K562 (cell line): ENCODE measurements at regions not wholly inside any gene's neighbourhood (a gene's known extent, or its start where the extent isn't known, plus 50 kb on each side); places are given as distances from the start of the nearest gene placed in this dataset.

Experiments
- COPS2 ChIP-seq: fragments of 450-650 bp; conservative IDR thresholded peaks from 2 replicates; pipeline ENCODE4 v1.6.1; 2016; ENCODE audit warnings: mild to moderate bottlenecking, moderate library complexity
- MAFK ChIP-seq: IDR thresholded peaks from 2 replicates; pipeline ENCODE4 v1.6.1; 2011; ENCODE audit warnings: low read length, improper control_type of control experiment
- NUFIP1 ChIP-seq: fragments of 450-650 bp; IDR thresholded peaks from 2 replicates; pipeline ENCODE4 v1.6.1; 2018; ENCODE audit not compliant: partially characterized antibody
- TEAD2 ChIP-seq: fragments of 450-650 bp; IDR thresholded peaks from 2 replicates; pipeline ENCODE4 v1.6.1; 2016; ENCODE audit warnings: missing genetic modification characterization, control low read depth, missing compliant biosample characterization
- TRIM24 ChIP-seq, 2 experiments: fragments of 450-650 bp; IDR thresholded peaks; 2 replicates each; pipeline ENCODE4 v1.6.1; 2016
- TF ChIP-seq, protein P1 (sequence below), 2 experiments: fragments of 450-650 bp in 1 of 2; IDR thresholded peaks; 2 replicates each; pipeline ENCODE4 v1.6.1; 2011 to 2017; ENCODE audit warnings: low read depth in 2 of 2, antibody characterized with exemption in 1 of 2, borderline replicate concordance in 1 of 2, low read length in 1 of 2, mild to moderate bottlenecking in 1 of 2, mixed read lengths in 1 of 2; ENCODE audit not compliant: control insufficient read depth in 1 of 2
- TF ChIP-seq, protein P2 (sequence below): sonication (generic); formaldehyde crosslinking; IDR thresholded peaks from 2 replicates; pipeline ENCODE4 v1.8.1; 2023; ENCODE audit warnings: mild to moderate bottlenecking, missing genetic modification reagents
- TF ChIP-seq, protein P3 (sequence below), 2 experiments: IDR thresholded peaks in 1 of 2; conservative IDR thresholded peaks in 1 of 2; 2 replicates each; pipeline ENCODE4 v1.6.1; 2016; ENCODE audit warnings: low read depth in 2 of 2, mild to moderate bottlenecking in 1 of 2, missing compliant biosample characterization in 1 of 2, missing genetic modification characterization in 1 of 2, moderate library complexity in 1 of 2
- TF ChIP-seq, protein P4 (sequence below): IDR thresholded peaks from 3 replicates; pipeline ENCODE4 v1.6.1; 2011; ENCODE audit warnings: borderline replicate concordance, mild to moderate bottlenecking, moderate library complexity; ENCODE audit not compliant: insufficient read length; ENCODE audit errors: extremely low read depth
- TF ChIP-seq, protein P5 (sequence below): fragments of 250-450 bp; sonication (Bioruptor Pico); IDR thresholded peaks from 2 replicates; pipeline ENCODE4 v1.8.0; 2022; ENCODE audit warnings: moderate library complexity, mild to moderate bottlenecking, inconsistent platforms

DNA sequence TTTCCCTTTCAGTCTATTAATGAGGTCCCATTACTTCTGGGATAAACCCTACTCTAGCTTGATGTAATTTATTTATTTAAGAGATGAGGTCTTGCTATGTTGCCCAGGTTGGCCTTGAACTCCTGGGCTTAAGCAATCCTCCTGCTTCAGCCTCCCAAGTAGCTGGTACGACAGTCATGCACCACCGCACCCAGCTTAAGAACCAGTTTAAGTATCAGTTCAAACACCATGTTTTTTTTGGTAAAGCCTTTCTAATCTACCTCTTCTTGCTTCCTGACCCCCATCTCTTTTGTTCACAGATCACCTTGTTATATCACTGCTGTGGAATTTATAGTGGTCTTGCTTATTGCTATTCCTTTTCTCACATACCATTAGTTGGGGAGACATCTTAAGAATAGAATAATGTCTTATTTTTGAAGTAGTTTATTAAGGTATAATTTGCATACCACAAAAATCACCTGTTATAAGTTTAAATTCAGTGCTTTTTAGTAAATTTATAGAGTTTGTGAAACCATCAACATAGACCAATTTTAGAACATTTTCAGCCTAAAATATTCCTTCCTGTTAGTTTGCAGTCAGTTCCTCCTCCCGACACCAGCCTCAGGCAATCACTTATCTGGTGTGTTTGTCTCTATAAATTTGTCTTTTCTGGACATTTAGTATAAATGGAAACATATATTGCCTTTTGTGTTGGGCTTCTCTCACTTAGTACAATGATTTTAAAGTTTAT lies 257.9 kb downstream of the PDCD6IP start (continued):
- TF ChIP-seq, protein P1, sequence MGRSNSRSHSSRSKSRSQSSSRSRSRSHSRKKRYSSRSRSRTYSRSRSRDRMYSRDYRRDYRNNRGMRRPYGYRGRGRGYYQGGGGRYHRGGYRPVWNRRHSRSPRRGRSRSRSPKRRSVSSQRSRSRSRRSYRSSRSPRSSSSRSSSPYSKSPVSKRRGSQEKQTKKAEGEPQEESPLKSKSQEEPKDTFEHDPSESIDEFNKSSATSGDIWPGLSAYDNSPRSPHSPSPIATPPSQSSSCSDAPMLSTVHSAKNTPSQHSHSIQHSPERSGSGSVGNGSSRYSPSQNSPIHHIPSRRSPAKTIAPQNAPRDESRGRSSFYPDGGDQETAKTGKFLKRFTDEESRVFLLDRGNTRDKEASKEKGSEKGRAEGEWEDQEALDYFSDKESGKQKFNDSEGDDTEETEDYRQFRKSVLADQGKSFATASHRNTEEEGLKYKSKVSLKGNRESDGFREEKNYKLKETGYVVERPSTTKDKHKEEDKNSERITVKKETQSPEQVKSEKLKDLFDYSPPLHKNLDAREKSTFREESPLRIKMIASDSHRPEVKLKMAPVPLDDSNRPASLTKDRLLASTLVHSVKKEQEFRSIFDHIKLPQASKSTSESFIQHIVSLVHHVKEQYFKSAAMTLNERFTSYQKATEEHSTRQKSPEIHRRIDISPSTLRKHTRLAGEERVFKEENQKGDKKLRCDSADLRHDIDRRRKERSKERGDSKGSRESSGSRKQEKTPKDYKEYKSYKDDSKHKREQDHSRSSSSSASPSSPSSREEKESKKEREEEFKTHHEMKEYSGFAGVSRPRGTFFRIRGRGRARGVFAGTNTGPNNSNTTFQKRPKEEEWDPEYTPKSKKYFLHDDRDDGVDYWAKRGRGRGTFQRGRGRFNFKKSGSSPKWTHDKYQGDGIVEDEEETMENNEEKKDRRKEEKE (IDR thresholded peaks at IDR 0.05; ENCODE audit: borderline replicate concordance in 1 of 2, control insufficient read depth in 1 of 2, low read depth in 2 of 2, low read length in 1 of 2) = no peak
- TF ChIP-seq COPS2 (no peak), TRIM24 (IDR thresholded peaks at IDR 0.05) (no peak), NUFIP1 (no peak), MAFK (no peak), TEAD2 (0 out of 2 replicates have a peak, but pooled peaks have one; percentile 12)
- TF ChIP-seq, protein P2, sequence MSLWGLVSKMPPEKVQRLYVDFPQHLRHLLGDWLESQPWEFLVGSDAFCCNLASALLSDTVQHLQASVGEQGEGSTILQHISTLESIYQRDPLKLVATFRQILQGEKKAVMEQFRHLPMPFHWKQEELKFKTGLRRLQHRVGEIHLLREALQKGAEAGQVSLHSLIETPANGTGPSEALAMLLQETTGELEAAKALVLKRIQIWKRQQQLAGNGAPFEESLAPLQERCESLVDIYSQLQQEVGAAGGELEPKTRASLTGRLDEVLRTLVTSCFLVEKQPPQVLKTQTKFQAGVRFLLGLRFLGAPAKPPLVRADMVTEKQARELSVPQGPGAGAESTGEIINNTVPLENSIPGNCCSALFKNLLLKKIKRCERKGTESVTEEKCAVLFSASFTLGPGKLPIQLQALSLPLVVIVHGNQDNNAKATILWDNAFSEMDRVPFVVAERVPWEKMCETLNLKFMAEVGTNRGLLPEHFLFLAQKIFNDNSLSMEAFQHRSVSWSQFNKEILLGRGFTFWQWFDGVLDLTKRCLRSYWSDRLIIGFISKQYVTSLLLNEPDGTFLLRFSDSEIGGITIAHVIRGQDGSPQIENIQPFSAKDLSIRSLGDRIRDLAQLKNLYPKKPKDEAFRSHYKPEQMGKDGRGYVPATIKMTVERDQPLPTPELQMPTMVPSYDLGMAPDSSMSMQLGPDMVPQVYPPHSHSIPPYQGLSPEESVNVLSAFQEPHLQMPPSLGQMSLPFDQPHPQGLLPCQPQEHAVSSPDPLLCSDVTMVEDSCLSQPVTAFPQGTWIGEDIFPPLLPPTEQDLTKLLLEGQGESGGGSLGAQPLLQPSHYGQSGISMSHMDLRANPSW (CRISPR knock-in tag) = no peak
- TF ChIP-seq, protein P3, sequence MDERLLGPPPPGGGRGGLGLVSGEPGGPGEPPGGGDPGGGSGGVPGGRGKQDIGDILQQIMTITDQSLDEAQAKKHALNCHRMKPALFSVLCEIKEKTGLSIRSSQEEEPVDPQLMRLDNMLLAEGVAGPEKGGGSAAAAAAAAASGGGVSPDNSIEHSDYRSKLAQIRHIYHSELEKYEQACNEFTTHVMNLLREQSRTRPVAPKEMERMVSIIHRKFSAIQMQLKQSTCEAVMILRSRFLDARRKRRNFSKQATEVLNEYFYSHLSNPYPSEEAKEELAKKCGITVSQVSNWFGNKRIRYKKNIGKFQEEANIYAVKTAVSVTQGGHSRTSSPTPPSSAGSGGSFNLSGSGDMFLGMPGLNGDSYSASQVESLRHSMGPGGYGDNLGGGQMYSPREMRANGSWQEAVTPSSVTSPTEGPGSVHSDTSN (CRISPR knock-in tag; IDR thresholded peaks at IDR 0.05; ENCODE audit: low read depth) = no peak
- TF ChIP-seq, protein P3 (tag; conservative IDR thresholded peaks at IDR 0.05; ENCODE audit: low read depth) = peak; percentile 39; the same call in 1 of the 2 replicates
- TF ChIP-seq, protein P4, sequence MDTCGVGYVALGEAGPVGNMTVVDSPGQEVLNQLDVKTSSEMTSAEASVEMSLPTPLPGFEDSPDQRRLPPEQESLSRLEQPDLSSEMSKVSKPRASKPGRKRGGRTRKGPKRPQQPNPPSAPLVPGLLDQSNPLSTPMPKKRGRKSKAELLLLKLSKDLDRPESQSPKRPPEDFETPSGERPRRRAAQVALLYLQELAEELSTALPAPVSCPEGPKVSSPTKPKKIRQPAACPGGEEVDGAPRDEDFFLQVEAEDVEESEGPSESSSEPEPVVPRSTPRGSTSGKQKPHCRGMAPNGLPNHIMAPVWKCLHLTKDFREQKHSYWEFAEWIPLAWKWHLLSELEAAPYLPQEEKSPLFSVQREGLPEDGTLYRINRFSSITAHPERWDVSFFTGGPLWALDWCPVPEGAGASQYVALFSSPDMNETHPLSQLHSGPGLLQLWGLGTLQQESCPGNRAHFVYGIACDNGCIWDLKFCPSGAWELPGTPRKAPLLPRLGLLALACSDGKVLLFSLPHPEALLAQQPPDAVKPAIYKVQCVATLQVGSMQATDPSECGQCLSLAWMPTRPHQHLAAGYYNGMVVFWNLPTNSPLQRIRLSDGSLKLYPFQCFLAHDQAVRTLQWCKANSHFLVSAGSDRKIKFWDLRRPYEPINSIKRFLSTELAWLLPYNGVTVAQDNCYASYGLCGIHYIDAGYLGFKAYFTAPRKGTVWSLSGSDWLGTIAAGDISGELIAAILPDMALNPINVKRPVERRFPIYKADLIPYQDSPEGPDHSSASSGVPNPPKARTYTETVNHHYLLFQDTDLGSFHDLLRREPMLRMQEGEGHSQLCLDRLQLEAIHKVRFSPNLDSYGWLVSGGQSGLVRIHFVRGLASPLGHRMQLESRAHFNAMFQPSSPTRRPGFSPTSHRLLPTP = no peak
- TF ChIP-seq, protein P5, sequence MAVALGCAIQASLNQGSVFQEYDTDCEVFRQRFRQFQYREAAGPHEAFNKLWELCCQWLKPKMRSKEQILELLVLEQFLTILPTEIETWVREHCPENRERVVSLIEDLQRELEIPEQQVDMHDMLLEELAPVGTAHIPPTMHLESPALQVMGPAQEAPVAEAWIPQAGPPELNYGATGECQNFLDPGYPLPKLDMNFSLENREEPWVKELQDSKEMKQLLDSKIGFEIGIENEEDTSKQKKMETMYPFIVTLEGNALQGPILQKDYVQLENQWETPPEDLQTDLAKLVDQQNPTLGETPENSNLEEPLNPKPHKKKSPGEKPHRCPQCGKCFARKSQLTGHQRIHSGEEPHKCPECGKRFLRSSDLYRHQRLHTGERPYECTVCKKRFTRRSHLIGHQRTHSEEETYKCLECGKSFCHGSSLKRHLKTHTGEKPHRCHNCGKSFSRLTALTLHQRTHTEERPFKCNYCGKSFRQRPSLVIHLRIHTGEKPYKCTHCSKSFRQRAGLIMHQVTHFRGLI (CRISPR knock-in tag) = no peak
